Adrenal gland (tissue), 9 donors: ENCODE measurements at regions not wholly inside any gene's neighbourhood (a gene's known extent, or its start where the extent isn't known, plus 50 kb on each side); places are given as distances from the start of the nearest gene placed in this dataset.

Experiments used
- DNase-seq, 7 donors: peaks; one replicate each; pipeline ENCODE4 v3.0.0-alpha.2; 2019 to 2020
- H3K27ac ChIP-seq, 5 donors: fragments of 200-600 bp; sonication (generic) in 4 of 5; 1 replicate in 3 of 5; 2 replicates in 2 of 5; pipeline versions ENCODE4 v1.5.1 to v1.8.0; 2016 to 2020; ENCODE audit warnings: mild to moderate bottlenecking in 1 of 5
- H3K27me3 ChIP-seq: fragments of 200-600 bp; 2 replicates; pipeline ENCODE4 v1.8.0; 2021
- H3K36me3 ChIP-seq, 2 donors: fragments of 200-600 bp; replicated peaks in 1 of 2; 1 replicate in 1 of 2; 2 replicates in 1 of 2; pipeline versions ENCODE4 v1.5.1 to v1.8.0; 2018 to 2022
- H3K4me1 ChIP-seq, 2 donors: fragments of 200-600 bp; replicated peaks in 1 of 2; 1 replicate in 1 of 2; 2 replicates in 1 of 2; pipeline versions ENCODE4 v1.5.1 to v1.8.0; 2018 to 2021
- H3K4me3 ChIP-seq, 4 donors: fragments of 200-600 bp; sonication (generic) in 3 of 4; one replicate each; pipeline ENCODE4 v1.5.1; 2016 to 2018
- H3K9me3 ChIP-seq, 3 donors: fragments of 200-600 bp; sonication (generic) in 1 of 3; replicated peaks in 1 of 3; 1 replicate in 2 of 3; 2 replicates in 1 of 3; pipeline versions ENCODE4 v1.5.1 to v1.8.0; 2016 to 2021
- POLR2A ChIP-seq, 2 donors: fragments of 450-650 bp; IDR thresholded peaks; one replicate each; pipeline ENCODE4 v1.6.1; 2017; ENCODE audit warnings: antibody characterized with exemption in 2 of 2, mild to moderate bottlenecking in 2 of 2, moderate library complexity in 1 of 2
- WGBS, 4 donors: extraction: QIAGEN DNeasy Blood & Tissue Kit in 2 of 4; methylation state at CpG; one replicate each; pipeline versions ENCODE4 v1.1.5 to v1.1.7; 2013 to 2017; 5-methylcytosine and 5-hydroxymethylcytosine counted together
- intact Hi-C, 2 donors: fragments of 100-400 bp; cut with DNase I; formaldehyde crosslinking; loops; one replicate each; pipeline versions ENCODE4 v1.14.1 to v1.15.0; 2022 to 2023
- TF ChIP-seq, protein P1 (sequence below), 6 experiments: fragments of 450-650 bp in 4 of 6; fragments of 200-600 bp in 2 of 6; sonication (generic) in 1 of 6; IDR thresholded peaks; 1 replicate in 5 of 6; 2 replicates in 1 of 6; pipeline versions ENCODE4 v1.5.1 to v1.8.0; 2016 to 2021; ENCODE audit warnings: antibody characterized with exemption in 6 of 6, mild to moderate bottlenecking in 2 of 6, moderate library complexity in 1 of 6
- donor health status: healthy with polysubstance abuse.
- donor health status: Bipolar disorder and iron deficiency.
- donor health status: DM: yes; HTN: yes; CAD: no.
- donor health status: DM: no; HTN: no; CAD: no.
- donor health status: DM: no; HTN: no; CAD: no.

DNA sequence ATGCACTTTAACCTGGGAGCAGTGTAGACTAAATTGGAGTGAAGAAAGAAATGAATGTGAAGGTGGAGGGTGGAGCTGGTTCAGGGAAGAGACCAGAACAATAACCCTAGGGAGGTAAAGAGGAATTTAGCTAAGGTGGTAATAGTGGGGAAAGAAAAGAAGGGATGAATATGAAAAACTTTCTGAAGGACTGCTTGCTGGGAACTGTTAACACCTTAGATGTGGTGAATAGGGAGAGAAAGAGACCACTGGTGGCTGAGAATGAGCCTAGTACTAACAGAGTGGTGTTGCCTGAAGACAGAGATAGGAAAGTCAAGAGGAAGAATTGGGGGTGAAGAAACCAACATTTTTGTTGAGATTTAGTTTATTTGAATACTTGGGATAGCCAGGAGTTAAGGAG is 78.4 kb upstream of the HS3ST5 start:
- H3K27me3 ChIP-seq: no peaks in the 10 kb centered on the region
- H3K36me3 ChIP-seq: no peaks in the 10 kb centered on the region
- no peak for DNase-seq
- TF ChIP-seq, protein P1, sequence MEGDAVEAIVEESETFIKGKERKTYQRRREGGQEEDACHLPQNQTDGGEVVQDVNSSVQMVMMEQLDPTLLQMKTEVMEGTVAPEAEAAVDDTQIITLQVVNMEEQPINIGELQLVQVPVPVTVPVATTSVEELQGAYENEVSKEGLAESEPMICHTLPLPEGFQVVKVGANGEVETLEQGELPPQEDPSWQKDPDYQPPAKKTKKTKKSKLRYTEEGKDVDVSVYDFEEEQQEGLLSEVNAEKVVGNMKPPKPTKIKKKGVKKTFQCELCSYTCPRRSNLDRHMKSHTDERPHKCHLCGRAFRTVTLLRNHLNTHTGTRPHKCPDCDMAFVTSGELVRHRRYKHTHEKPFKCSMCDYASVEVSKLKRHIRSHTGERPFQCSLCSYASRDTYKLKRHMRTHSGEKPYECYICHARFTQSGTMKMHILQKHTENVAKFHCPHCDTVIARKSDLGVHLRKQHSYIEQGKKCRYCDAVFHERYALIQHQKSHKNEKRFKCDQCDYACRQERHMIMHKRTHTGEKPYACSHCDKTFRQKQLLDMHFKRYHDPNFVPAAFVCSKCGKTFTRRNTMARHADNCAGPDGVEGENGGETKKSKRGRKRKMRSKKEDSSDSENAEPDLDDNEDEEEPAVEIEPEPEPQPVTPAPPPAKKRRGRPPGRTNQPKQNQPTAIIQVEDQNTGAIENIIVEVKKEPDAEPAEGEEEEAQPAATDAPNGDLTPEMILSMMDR (IDR thresholded peaks at IDR 0.05): no peak
- TF ChIP-seq POLR2A (IDR thresholded peaks at IDR 0.05): no peak
- H3K4me3 ChIP-seq: no peak overlapping the region
- no peaks in the 10 kb centered on the region for H3K9me3 ChIP-seq
- intact Hi-C loops: no loop called here
- no peak overlapping the region for H3K27ac ChIP-seq
- no peaks in the 10 kb centered on the region for H3K4me1 ChIP-seq

DNA sequence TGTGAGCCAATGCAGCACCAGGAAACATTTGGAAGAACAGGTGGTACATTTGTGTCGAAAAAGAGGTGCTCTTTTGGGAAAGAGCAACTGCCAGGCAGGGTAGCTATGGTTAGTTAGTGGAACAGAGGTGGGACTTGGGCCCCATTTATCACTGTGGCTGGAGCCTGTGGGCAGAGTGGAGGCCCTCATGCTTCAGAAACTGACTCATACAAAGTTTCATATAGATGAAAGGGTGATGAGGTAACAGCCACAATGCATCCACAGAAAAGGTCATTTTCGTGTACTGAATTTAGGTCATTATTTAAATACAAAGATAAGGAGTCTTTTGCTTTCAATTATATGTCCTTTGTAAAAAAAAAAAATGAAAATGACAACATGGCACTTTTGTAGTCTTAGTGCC is 76.4 kb upstream of the HS3ST5 start:
- no peaks in the 10 kb centered on the region for H3K4me1 ChIP-seq
- 46 to 64% (median 50%) methylated on average over 2 of the region's 2 CpGs for WGBS, 4 donors
- H3K27ac ChIP-seq: no peak overlapping the region
- H3K27me3 ChIP-seq: no peaks in the 10 kb centered on the region
- TF ChIP-seq POLR2A (IDR thresholded peaks at IDR 0.05): no peak
- TF ChIP-seq, protein P1 (IDR thresholded peaks at IDR 0.05): no peak
- intact Hi-C loops: no loop called here
- no peaks in the 10 kb centered on the region for H3K9me3 ChIP-seq
- H3K4me3 ChIP-seq: no peak overlapping the region
- no peaks in the 10 kb centered on the region for H3K36me3 ChIP-seq
- DNase-seq: no peak

DNA sequence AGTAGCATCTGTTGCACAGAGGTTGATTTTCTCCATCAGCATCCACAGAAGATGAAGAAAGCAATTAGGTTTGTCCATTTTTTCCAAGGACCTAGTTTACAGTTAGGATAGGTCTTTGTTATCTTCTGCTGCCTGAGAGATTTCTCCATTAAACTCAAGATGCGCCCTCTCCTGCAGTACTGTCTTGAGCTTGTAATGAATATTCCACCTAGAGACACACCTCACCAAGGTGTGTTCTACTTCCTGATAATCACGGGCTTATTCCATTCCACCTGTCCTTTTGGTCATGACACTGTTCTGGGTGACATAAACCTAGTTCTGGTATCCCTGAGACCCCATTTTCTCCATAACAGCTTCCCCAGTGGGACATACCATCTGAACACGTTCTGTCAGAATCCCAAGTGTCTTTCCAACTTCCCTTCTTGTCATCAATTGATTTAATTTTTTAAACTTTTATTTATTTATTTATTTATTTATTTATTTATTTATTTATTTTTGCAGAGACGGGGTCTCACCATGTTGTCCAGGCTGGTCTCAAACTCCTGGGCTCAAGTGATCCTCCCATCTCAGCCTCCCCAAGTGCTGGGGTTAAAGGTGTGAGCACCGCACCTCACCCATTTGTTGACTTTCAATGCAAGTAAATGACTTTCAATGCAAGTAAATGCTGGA is 75.6 kb upstream of the HS3ST5 start:
- Histone ChIP-seq H3K27me3 (no peaks in the 10 kb centered on the region), H3K36me3 (no peaks in the 10 kb centered on the region), H3K4me3 (no peak overlapping the region), H3K9me3 (no peaks in the 10 kb centered on the region), H3K27ac (no peak overlapping the region), H3K4me1 (no peaks in the 10 kb centered on the region)
- no peak for DNase-seq
- TF ChIP-seq, protein P1 (IDR thresholded peaks at IDR 0.05): no peak
- no peak for TF ChIP-seq POLR2A (IDR thresholded peaks at IDR 0.05)
- intact Hi-C loops: no loop called here
- WGBS, 4 donors: 89 to 91% (median 90%) methylated on average over 5 of the region's 5 CpGs

DNA sequence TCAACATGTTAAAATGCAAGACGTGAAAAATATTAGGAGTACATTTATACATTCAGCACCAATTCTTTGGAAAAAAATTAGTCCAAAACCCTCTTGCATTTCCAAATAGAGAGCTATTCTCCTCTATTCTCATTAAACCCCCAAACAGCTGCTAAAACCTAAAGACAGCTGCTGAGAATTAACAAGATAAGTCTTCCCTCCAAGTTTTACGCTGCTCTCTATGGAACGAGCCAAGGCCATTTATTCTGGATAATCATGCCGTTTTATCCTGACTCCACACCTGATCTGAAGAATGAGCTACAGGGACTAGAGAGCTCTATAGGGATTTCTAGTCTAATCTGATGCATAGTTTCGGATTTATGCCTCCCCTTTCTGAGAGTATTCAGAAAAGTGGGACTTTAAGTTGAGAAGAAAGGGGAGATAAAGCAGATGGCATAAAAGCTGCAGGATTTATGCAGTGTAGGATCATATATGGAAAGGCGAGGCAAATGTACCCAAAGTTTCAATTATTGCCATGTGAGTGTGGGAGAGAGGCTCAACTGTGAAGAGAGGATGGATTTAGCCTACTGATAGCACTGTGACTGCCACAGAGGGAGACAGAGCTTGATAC is 64.7 kb upstream of the HS3ST5 start:
- no peaks in the 10 kb centered on the region for H3K4me1 ChIP-seq
- no peak for DNase-seq
- H3K27me3 ChIP-seq: no peaks in the 10 kb centered on the region
- intact Hi-C loops: no loop called here
- WGBS, 4 donors: 65 to 77% (median 73%) methylated on average over 6 of the region's 6 CpGs
- no peaks in the 10 kb centered on the region for H3K36me3 ChIP-seq
- no peak for TF ChIP-seq POLR2A (IDR thresholded peaks at IDR 0.05)
- TF ChIP-seq, protein P1 (IDR thresholded peaks at IDR 0.05): no peak
- no peaks in the 10 kb centered on the region for H3K9me3 ChIP-seq
- H3K4me3 ChIP-seq: no peak overlapping the region
- no peak overlapping the region for H3K27ac ChIP-seq
